T-helper 1 cell treated with Interleukin-12 subunit alpha and Interleukin-12 subunit beta and Interleukin-4 antibody, amounts not matched to agents 30 μg/mL and 1 μg/mL, for 36 hours (primary cell): ENCODE measurements at regions not wholly inside any gene's neighbourhood (a gene's known extent, or its start where the extent isn't known, plus 50 kb on each side); places are given as distances from the start of the nearest gene placed in this dataset.

Experiments
- H3K27ac Mint-ChIP-seq: one replicate; pipeline ENCODE4 v1.8.0; 2021; ENCODE audit warnings: mild to moderate bottlenecking, mixed read lengths
- H3K27me3 Mint-ChIP-seq: one replicate; pipeline ENCODE4 v1.8.0; 2021; ENCODE audit warnings: low read depth, mixed read lengths
- H3K36me3 Mint-ChIP-seq: one replicate; pipeline ENCODE4 v1.8.0; 2021; ENCODE audit warnings: low read depth, mixed read lengths
- H3K4me1 Mint-ChIP-seq: one replicate; pipeline ENCODE4 v1.8.0; 2021; ENCODE audit warnings: low read depth, mixed read lengths
- H3K4me3 Mint-ChIP-seq: one replicate; pipeline ENCODE4 v1.8.0; 2021; ENCODE audit warnings: mild to moderate bottlenecking, moderate library complexity, mixed read lengths
- H3K9me3 Mint-ChIP-seq: one replicate; pipeline ENCODE4 v1.8.0; 2021; ENCODE audit warnings: mixed read lengths

- Mint-ChIP-seq H3K4me1 (peaks cover 14% of the 10 kb centered on the region), H3K27me3 (no peaks in the 10 kb centered on the region), H3K27ac (no peak overlapping the region), H3K9me3 (no peaks in the 10 kb centered on the region), H3K36me3 (peaks cover 17% of the 10 kb centered on the region), H3K4me3 (no peak overlapping the region)
Measured at GRCh38 chr6:105833959-105834947, 251.9 kb upstream of the PRDM1 start.

- Mint-ChIP-seq H3K4me3 (no peak overlapping the region), H3K4me1 (peaks cover 14% of the 10 kb centered on the region), H3K9me3 (peaks cover 3% of the 10 kb centered on the region), H3K36me3 (peaks cover 20% of the 10 kb centered on the region), H3K27me3 (no peaks in the 10 kb centered on the region), H3K27ac (no peak overlapping the region)
Measured at GRCh38 chr6:105832313-105832761, 253.8 kb upstream of the PRDM1 start.

GRCh38 chr6:105831311-105832097 is 254.6 kb upstream of the PRDM1 start:
- no peaks in the 10 kb centered on the region for H3K27me3 Mint-ChIP-seq
- no peak overlapping the region for H3K4me3 Mint-ChIP-seq
- peaks cover 23% of the 10 kb centered on the region for H3K36me3 Mint-ChIP-seq
- no peak overlapping the region for H3K27ac Mint-ChIP-seq
- peaks cover 14% of the 10 kb centered on the region for H3K4me1 Mint-ChIP-seq
- peaks cover 11% of the 10 kb centered on the region for H3K9me3 Mint-ChIP-seq

GRCh38 chr6:105825210-105825609 is 260.9 kb upstream of the PRDM1 start:
- Mint-ChIP-seq H3K9me3 (peaks cover 39% of the 10 kb centered on the region), H3K36me3 (peaks cover 35% of the 10 kb centered on the region), H3K27me3 (peaks cover 4% of the 10 kb centered on the region), H3K4me3 (no peak overlapping the region), H3K27ac (no peak overlapping the region), H3K4me1 (peaks cover 6% of the 10 kb centered on the region)

GRCh38 chr6:105824732-105825131 is 261.4 kb upstream of the PRDM1 start:
- Mint-ChIP-seq H3K4me3 (no peak overlapping the region), H3K27ac (peak overlapping the region; percentile 21), H3K9me3 (peaks cover 44% of the 10 kb centered on the region), H3K27me3 (peaks cover 4% of the 10 kb centered on the region), H3K36me3 (peaks cover 39% of the 10 kb centered on the region), H3K4me1 (peaks cover 9% of the 10 kb centered on the region)

- Mint-ChIP-seq H3K36me3 (peaks cover 45% of the 10 kb centered on the region), H3K27ac (no peak overlapping the region), H3K27me3 (peaks cover 4% of the 10 kb centered on the region), H3K9me3 (peaks cover 48% of the 10 kb centered on the region), H3K4me3 (no peak overlapping the region), H3K4me1 (peaks cover 20% of the 10 kb centered on the region)
Measured at GRCh38 chr6:105821777-105822176, 264.4 kb upstream of the PRDM1 start.

- Mint-ChIP-seq H3K4me1 (peaks cover 28% of the 10 kb centered on the region), H3K36me3 (peaks cover 40% of the 10 kb centered on the region), H3K9me3 (peaks cover 43% of the 10 kb centered on the region), H3K27ac (no peak overlapping the region), H3K4me3 (no peak overlapping the region), H3K27me3 (peaks cover 4% of the 10 kb centered on the region)
Measured at GRCh38 chr6:105821027-105821426, 265.1 kb upstream of the PRDM1 start.

GRCh38 chr6:105819745-105820144 is 266.4 kb upstream of the PRDM1 start:
- peaks cover 4% of the 10 kb centered on the region for H3K27me3 Mint-ChIP-seq
- peaks cover 42% of the 10 kb centered on the region for H3K36me3 Mint-ChIP-seq
- H3K4me1 Mint-ChIP-seq, result peaks cover 40% of the 10 kb centered on the region
- H3K9me3 Mint-ChIP-seq, result peaks cover 43% of the 10 kb centered on the region
- no peak overlapping the region for H3K27ac Mint-ChIP-seq
- H3K4me3 Mint-ChIP-seq, result no peak overlapping the region

- Mint-ChIP-seq H3K9me3 (peaks cover 42% of the 10 kb centered on the region), H3K4me1 (peaks cover 49% of the 10 kb centered on the region), H3K27ac (no peak overlapping the region), H3K36me3 (peaks cover 40% of the 10 kb centered on the region), H3K4me3 (no peak overlapping the region), H3K27me3 (no peaks in the 10 kb centered on the region)
Measured at GRCh38 chr6:105818505-105818904, 267.6 kb upstream of the PRDM1 start.

- Mint-ChIP-seq H3K4me1 (peaks cover 53% of the 10 kb centered on the region), H3K36me3 (peaks cover 38% of the 10 kb centered on the region), H3K27me3 (no peaks in the 10 kb centered on the region), H3K27ac (no peak overlapping the region), H3K9me3 (peaks cover 39% of the 10 kb centered on the region), H3K4me3 (no peak overlapping the region)
Measured at GRCh38 chr6:105817961-105818360, 268.2 kb upstream of the PRDM1 start.

GRCh38 chr6:105817370-105817769 is 268.8 kb upstream of the PRDM1 start:
- H3K4me3 Mint-ChIP-seq, result no peak overlapping the region
- H3K27me3 Mint-ChIP-seq, result no peaks in the 10 kb centered on the region
- peaks cover 37% of the 10 kb centered on the region for H3K36me3 Mint-ChIP-seq
- peaks cover 35% of the 10 kb centered on the region for H3K9me3 Mint-ChIP-seq
- H3K27ac Mint-ChIP-seq, result peak overlapping the region; percentile 37
- peaks cover 57% of the 10 kb centered on the region for H3K4me1 Mint-ChIP-seq

GRCh38 chr6:105816847-105817246 is 269.3 kb upstream of the PRDM1 start:
- Mint-ChIP-seq H3K27ac (no peak overlapping the region), H3K27me3 (no peaks in the 10 kb centered on the region), H3K4me3 (no peak overlapping the region), H3K36me3 (peaks cover 37% of the 10 kb centered on the region), H3K9me3 (peaks cover 32% of the 10 kb centered on the region), H3K4me1 (peaks cover 61% of the 10 kb centered on the region)

- peaks cover 23% of the 10 kb centered on the region for H3K9me3 Mint-ChIP-seq
- peaks cover 63% of the 10 kb centered on the region for H3K4me1 Mint-ChIP-seq
- H3K27ac Mint-ChIP-seq, result peak overlapping the region; percentile 69
- peaks cover 33% of the 10 kb centered on the region for H3K36me3 Mint-ChIP-seq
- no peak overlapping the region for H3K4me3 Mint-ChIP-seq
- no peaks in the 10 kb centered on the region for H3K27me3 Mint-ChIP-seq
Measured at GRCh38 chr6:105815661-105816555, 270.2 kb upstream of the PRDM1 start.
